NCI-H2107 treated with DMSO at 0.1 percent for 48 hours (cell line): ENCODE measurements at regions not wholly inside any gene's neighbourhood (a gene's known extent, or its start where the extent isn't known, plus 50 kb on each side); places are given as distances from the start of the nearest gene placed in this dataset.

Experiments
- DNase-seq: peaks from one replicate; lab custom pipeline; 2025; ENCODE audit not compliant: unreplicated experiment; lab: John Stamatoyannopoulos, UW

- DNase-seq: no peak
Measured at GRCh38 chr12:24759155-24759554, 189.7 kb downstream of the BCAT1 start.

GRCh38 chr12:24756479-24757024, 192.3 kb downstream of the BCAT1 start:
- no peak for DNase-seq

- DNase-seq: no peak
Measured at GRCh38 chr12:24754690-24755638, 193.9 kb downstream of the BCAT1 start.

- DNase-seq: no peak
Measured at GRCh38 chr12:24752763-24753462, 196.0 kb downstream of the BCAT1 start.

GRCh38 chr12:24751181-24751580, 197.7 kb downstream of the BCAT1 start:
- no peak for DNase-seq

GRCh38 chr12:24750263-24750662, 198.6 kb downstream of the BCAT1 start:
- DNase-seq: no peak

- no peak for DNase-seq
Measured at GRCh38 chr12:24749171-24749570, 199.7 kb downstream of the BCAT1 start.

GRCh38 chr12:24748326-24748725, 200.6 kb downstream of the BCAT1 start:
- DNase-seq: no peak

- no peak for DNase-seq
Measured at GRCh38 chr12:24746864-24747263, 202.0 kb downstream of the BCAT1 start.

- no peak for DNase-seq
Measured at GRCh38 chr12:24746006-24746671, 202.8 kb downstream of the BCAT1 start.

- DNase-seq: no peak
Measured at GRCh38 chr12:24743941-24744793, 204.7 kb downstream of the BCAT1 start.

GRCh38 chr12:24742378-24742777, 206.5 kb downstream of the BCAT1 start:
- DNase-seq: no peak

- no peak for DNase-seq
Measured at GRCh38 chr12:24741216-24741615, 207.7 kb downstream of the BCAT1 start.

GRCh38 chr12:24739106-24739779, 209.7 kb downstream of the BCAT1 start:
- DNase-seq: no peak

- no peak for DNase-seq
Measured at GRCh38 chr12:24738441-24738840, 210.5 kb downstream of the BCAT1 start.

- no peak for DNase-seq
Measured at GRCh38 chr12:24731596-24731995, 217.3 kb downstream of the BCAT1 start.

GRCh38 chr12:24730489-24730896, 218.4 kb downstream of the BCAT1 start:
- no peak for DNase-seq

GRCh38 chr12:24728826-24729225, 220.1 kb downstream of the BCAT1 start:
- no peak for DNase-seq

GRCh38 chr12:24728366-24728765, 220.5 kb downstream of the BCAT1 start:
- peak; percentile 4 for DNase-seq

GRCh38 chr12:24725616-24726015, 223.3 kb downstream of the BCAT1 start:
- no peak for DNase-seq
